ENCODE measurements at regions not wholly inside any gene's neighbourhood (a gene's known extent, or its start where the extent isn't known, plus 50 kb on each side); places are given as distances from the start of the nearest gene placed in this dataset.
"Not testable (repeated sequence)": the region's sequence is repeated elsewhere in the genome, so short reads cannot be mapped to it uniquely, and the experiment has no call there.

- ATAC-seq; intact Hi-C loops (cut with DNase I, micrococcal nuclease); DNase-seq: not testable (repeated sequence)
Measured at GRCh38 chr17:27089079-27089928, 204.6 kb upstream of the WSB1 start.

DNA sequence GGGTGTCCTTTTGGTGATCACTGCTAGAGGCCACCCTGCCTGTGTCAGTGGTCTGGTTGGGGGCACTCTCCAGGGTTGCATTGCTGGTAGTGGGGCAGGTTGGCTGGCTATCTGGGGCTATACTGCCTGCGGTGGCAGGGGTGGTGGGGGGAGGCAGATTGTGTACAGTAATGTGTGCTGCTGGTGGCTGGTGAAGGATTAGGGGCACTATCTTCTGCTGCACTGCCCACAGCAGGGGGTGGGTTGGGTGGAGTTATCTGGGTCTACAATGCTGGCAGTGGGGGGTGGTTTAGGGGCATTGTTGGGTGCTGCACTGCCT lies 204.0 kb upstream of the WSB1 start:
- ATAC-seq (no peak), DNase-seq (no peak)
- intact Hi-C loops (cut with DNase I, micrococcal nuclease), result no loop called here

GRCh38 chr17:27090450-27091042 lies 203.4 kb upstream of the WSB1 start:
- intact Hi-C loops (cut with DNase I, micrococcal nuclease), result not testable (repeated sequence)

GRCh38 chr17:27091043-27091497 lies 202.8 kb upstream of the WSB1 start:
- ATAC-seq, result no peak
- no peak for DNase-seq
- intact Hi-C loops (cut with DNase I, micrococcal nuclease), result no loop called here

More at GRCh38 chr17:27090450-27091042, 203.4 kb upstream of the WSB1 start:
- not testable (repeated sequence) for ATAC-seq, DNase-seq

GRCh38 chr17:27094179-27094578 lies 199.7 kb upstream of the WSB1 start:
- intact Hi-C loops (cut with DNase I, micrococcal nuclease); ATAC-seq: not testable (repeated sequence)

GRCh38 chr17:27095821-27096220 lies 198.1 kb upstream of the WSB1 start:
- ATAC-seq; DNase-seq; intact Hi-C loops (cut with DNase I, micrococcal nuclease): not testable (repeated sequence)

More at GRCh38 chr17:27094179-27094578, 199.7 kb upstream of the WSB1 start:
- not testable (repeated sequence) for DNase-seq

- intact Hi-C loops (cut with DNase I, micrococcal nuclease); ATAC-seq; DNase-seq: not testable (repeated sequence)
Measured at GRCh38 chr17:27099266-27099665, 194.6 kb upstream of the WSB1 start.

GRCh38 chr17:27104605-27105221 lies 189.2 kb upstream of the WSB1 start:
- intact Hi-C loops (cut with DNase I, micrococcal nuclease); DNase-seq; ATAC-seq: not testable (repeated sequence)

- intact Hi-C loops (cut with DNase I, micrococcal nuclease), result no loop called here
- no peak for DNase-seq
- ATAC-seq, result no peak
Measured at GRCh38 chr17:27105636-27106035, 188.3 kb upstream of the WSB1 start.

DNA sequence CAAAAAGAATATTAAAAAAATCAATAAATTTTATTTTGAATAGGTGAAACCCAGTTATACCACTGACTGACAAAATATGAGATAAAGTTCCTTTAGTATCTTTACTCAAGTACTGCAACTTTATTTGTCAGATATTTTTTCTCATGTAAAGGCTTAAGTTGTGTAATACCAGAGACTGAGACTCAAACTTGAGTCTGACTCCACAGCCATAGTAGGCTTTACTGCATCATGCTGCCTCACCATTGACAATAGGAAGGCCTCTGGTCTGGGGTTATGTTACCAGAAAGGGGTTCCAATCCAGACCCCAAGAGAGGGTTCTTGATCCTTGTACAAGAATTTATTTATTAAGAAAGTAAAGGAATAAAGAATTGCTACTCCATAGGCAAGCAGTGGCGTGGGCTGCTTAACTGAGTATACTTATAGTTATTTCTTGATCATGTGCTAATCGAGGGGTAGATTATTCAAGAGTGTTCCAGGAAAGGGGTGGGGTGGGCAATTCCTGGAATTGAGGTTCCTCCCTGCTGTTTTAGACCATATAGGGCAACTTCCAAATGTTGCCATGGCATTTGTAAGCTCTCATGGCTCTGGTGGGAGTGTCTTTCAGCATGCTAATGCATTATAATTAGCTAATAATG lies 187.4 kb upstream of the WSB1 start:
- ATAC-seq (no peak), DNase-seq (no peak)
- intact Hi-C loops (cut with DNase I, micrococcal nuclease), result no loop called here

- intact Hi-C loops (cut with DNase I, micrococcal nuclease), result no loop called here
- no peak for ATAC-seq
- no peak for DNase-seq
Measured at GRCh38 chr17:27106982-27107360, 186.9 kb upstream of the WSB1 start.

GRCh38 chr17:27107386-27108328 lies 186.3 kb upstream of the WSB1 start:
- DNase-seq; ATAC-seq; intact Hi-C loops (cut with DNase I, micrococcal nuclease): not testable (repeated sequence)

DNA sequence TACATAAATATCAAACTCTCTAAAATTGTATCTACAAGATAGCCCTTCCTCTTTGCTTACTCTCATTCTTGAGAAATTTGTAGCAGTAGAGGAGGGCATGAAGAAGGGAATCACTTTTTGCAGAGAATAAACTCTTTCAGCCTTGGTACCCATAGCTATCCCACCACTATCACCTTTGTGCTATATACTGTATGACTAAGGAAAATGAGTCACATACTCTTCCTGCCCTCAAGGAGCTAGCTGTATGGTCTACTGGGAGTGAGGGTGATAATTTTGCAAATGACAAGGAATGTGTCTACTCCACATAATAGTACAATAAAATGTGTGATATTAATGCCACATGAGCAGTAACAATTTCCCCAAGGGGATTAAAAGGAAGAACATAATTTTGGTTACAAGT lies 184.6 kb upstream of the WSB1 start:
- DNase-seq (no peak), ATAC-seq (no peak)
- intact Hi-C loops (cut with DNase I, micrococcal nuclease), result no loop called here

DNA sequence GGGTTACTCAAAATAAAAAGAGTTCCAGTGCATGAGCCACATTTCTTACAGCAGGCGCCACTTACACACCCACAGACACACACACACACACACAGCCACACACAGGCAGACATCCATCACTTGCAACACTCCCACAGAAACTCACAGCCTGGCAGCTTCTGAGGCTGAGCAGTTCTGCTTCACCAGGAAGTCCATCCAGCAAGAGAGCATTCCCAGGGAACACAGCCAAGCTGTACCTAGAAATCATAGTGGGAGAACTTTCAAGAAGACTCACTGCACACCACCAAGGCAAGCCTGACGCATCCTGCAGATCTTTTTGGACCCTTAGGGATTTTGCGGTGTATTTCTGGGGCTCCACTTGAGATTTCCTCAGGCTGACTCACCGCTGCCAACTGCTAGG lies 140.9 kb upstream of the WSB1 start:
- DNase-seq (no peak), ATAC-seq (no peak)
- intact Hi-C loops (cut with DNase I, micrococcal nuclease), result no loop called here

DNA sequence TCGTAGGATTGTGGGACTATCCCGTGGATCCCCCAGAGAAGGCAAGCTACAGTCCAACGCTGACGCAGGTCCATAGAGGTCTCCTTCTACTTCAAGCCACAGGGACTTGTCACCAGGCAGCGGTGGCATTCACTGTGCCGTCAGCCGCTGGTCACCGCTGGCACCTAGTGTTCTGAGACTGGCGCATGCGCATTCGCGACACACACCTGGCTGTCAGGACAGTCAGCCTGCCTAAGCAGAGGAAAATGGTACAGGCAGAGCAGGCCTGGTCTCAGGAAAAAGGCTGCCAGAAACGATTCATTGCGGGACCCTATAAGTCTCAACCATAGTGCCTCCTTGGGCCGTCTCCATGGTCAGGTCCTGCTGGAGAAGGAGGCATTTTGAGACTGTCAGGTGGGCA lies 138.0 kb upstream of the WSB1 start:
- ATAC-seq, result no peak
- DNase-seq, result no peak
- intact Hi-C loops (cut with DNase I, micrococcal nuclease), result no loop called here

DNA sequence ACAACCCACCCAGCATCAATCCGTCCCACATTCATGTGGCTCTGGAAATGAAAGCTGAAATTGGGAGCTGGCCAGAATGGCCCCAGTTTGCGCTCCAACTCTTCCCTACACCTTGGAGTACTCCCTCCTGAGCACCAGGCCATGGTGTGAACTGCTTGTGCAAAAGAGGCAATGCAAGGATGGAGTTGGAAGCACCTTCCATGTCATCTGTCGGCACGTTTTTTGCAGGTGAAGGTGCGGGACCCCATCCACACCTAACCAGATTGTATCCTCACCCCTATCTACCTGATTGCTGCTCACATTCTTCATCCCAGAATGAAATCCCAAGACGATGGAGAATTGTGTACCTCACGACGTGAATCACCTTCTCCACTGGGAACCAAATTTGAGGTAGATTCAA lies 136.6 kb upstream of the WSB1 start:
- ATAC-seq (no peak), DNase-seq (no peak)
- intact Hi-C loops (cut with DNase I, micrococcal nuclease), result no loop called here

- ATAC-seq (no peak), DNase-seq (no peak)
- intact Hi-C loops (cut with DNase I, micrococcal nuclease), result no loop called here
Measured at GRCh38 chr17:27157898-27158297, 136.0 kb upstream of the WSB1 start.

- ATAC-seq (no peak), DNase-seq (no peak)
- intact Hi-C loops (cut with DNase I, micrococcal nuclease), result no loop called here
Measured at GRCh38 chr17:27158382-27158781, 135.5 kb upstream of the WSB1 start.

All from left colon (tissue), 2 donors.